ENCODE measurements at regions not wholly inside any gene's neighbourhood (a gene's known extent, or its start where the extent isn't known, plus 50 kb on each side); places are given as distances from the start of the nearest gene placed in this dataset.

DNA sequence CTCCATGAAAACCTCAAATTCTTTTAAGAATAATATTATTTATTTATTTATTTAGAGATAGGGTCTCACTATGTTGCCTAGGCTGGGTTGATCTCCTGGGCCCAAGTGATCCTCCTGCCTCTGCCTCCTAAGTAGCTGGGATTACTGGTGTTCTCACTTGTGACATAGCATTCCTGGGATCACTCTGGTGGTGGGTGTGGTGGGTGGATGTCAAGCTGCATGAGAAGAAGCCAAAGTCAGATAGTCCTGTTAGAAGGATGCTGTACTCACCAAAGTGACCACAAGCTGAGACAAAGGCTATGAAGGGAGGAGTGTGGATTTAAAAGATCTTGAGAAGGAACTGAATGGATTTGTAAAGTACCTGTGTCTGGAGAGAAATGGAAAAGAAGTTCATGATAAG is 87.9 kb upstream of the SPON1 start:
- no peak for DNase-seq

DNA sequence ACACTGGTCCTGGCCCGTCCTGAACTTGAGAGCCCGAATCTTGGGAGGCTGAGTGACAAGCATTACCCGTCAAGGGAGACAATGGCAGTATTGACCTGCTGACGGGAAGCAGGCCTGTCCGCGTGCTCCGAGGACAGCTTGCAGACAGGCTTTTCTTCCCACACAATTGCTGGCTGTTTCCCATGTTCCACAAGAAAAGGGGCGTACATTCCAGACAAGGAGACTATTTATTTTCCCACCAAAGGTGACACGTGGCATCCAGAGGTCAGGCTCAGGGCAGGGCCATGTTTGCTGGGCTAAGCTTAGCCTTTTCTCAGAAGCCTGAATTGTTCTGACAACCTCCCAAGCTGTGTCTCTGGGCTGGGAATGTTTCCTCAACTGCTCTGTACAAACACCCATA is 86.9 kb upstream of the SPON1 start:
- no peak for DNase-seq

DNA sequence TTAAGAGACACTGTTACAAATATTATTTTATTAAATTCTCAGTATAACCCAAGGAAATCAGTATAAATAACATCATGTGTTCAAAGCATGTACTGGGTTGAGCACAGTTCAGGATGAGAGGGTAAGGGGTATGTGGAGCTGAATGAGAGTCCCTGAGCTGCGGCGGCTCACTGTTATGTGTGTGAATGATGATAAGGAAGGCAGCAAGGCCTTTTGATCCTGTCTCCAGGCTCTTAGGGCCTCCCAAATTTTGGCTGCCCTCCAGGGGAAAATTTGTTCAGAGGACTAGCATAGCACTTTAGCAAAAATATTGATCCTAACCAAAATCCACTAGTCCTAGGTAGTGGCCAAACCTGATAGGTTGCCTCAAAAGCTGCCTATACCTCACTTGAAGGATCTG is 86.1 kb upstream of the SPON1 start:
- DNase-seq = no peak

DNA sequence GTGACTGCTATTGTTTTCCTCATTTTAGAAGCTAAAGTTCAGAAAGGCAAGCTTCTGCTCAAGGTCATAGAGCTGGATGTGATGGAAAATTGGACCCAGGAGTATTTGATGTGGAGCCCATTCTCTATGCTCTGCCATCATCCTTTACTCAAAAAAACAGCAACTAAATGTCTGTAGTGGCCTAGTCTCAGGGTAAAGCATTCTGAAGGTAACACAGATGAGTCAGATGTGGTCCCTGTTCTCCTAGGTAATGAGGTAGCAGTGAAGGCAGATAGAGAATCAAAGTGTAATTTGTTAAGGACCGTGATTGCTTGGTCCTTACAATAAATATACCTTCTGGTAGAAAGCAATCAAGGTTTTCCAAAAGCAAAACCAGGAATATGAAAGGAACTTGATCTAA is 84.4 kb upstream of the SPON1 start:
- DNase-seq = no peak

DNA sequence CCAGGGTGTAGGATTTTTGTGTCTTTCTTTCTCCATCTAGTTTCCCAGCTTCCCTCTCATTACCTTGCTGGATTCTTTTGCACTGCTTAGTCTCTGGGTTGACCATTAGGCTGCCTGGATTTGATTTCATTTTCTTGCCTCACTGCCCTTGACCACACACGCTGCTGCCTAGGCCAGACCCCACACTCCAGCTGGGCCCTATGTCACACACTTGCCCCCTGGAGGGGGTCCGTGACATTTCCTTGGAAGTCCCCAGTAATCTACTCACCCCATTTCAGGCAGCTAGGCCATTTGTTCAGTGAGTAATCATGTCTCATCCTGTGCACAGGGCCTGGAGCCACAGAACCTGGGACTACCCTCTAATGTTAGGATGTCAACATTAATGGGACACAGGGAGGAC is 81.9 kb upstream of the SPON1 start:
- no peak for DNase-seq

DNA sequence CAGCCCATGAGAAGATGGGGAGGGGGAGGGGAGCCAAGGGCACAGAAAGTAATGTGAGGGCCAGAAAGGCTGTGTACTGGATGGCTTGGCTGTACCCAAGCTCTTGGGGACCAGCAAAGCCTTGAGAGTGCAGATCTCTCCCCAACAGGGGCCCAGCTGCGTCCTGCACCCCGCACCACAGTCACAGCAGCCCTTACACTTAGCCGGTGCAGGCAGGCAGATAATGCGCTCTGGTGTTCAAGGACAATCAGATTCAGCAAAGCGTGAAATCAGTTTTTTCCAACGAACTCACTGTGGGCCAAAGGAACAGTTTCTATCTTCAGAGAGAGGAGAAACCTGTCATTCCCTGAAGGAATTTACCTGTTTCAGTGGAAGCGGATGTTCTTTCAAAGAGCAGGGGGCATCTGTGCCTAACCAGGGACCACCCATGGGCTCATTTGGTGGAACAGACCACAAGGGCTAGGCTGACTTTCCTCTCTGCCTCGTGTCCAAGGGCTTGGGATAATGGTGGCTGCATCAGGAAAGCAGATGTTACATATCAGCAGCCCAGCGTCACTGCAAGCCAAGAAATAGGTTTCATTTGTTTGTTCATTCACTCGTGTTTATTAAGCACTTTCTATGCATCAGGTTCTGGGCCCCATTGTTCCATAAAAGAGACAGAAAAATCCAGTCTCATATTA is 81.2 kb upstream of the SPON1 start:
- DNase-seq = no peak

DNA sequence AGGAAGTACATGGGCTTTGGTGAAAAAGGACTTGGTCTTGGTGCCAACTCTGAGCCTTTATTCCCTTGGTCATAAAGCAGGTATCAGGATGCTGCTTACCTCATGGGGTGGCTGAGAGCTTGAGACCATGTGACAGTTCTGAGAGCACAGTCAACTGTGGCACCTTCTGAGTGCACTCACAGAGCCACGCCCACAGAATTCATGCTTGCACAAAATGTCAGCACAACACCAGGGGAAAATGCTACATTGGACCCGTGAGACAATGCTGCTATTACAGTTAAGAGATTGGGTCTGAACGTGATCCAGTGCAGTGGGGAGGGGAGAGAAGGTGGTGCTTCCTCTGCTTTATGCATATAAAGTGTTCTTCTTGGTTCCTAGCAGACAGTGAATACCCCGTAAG is 79.5 kb upstream of the SPON1 start:
- no peak for DNase-seq

DNA sequence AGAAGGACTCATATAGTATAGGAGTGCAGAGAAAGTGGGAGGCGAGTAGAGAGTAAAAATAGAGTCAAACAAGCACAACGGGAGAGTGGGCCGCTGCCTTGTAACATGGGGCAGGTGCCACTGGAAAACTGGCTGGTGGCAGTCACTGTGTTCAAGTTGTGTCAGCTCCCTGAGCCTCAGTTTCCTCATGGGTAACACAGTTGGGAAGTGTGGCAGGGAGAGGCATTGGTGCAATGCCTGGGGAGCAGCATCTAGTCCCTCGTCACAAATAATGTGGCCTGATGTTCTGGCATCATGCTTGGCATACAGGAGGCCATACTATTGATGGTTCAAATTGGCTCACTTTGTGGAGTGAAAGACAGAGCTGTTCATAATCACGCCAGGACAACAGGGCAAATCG is 78.9 kb upstream of the SPON1 start:
- DNase-seq = no peak

DNA sequence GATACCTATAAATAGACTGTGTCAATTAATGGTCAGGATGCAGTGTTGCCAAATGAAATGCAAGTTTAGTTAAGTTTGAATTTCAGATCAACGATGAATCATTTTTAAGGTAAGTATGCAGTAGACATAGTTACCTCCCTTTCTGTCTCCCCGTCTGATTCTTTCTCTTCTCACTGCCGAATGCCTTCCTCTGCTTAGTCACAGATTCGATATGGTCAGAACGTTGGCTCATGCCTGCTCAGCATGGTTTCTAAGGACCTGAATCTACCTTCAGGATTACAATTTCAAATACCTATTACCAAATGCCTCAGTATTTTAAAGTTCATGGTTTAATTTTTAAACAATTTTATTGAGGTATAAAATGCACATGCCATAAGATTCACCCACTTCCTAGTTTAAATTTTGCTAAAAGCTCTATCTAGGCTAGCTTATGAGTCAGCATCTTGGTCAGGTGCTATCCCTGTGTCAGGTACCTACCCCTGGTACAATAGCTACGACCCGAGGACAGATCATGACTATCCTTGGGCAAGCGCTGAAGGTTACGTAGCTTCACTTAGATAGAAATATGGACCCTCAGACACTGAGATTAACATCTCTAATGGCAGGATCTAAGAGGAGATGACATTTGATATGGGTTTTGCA is 78.2 kb upstream of the SPON1 start:
- DNase-seq = no peak

DNA sequence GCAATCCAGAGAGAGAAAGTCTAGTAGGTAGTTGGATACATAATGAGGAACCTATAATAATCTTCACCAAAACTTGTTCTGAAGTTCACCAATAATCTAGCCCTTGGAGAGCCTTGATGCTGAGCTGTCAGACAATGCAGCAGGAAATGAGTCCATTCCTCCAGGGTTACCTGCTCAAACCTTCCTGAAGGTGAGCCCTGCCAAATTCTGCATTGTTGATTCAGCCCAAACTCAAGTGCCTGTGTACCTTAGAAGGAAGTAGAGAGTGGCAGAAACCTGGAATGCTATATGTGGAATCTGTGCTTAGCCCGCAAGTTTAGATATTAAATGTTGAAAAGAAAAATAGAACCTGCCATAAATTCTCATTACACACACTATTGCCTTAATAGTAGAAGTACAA is 77.4 kb upstream of the SPON1 start:
- DNase-seq = no peak

DNA sequence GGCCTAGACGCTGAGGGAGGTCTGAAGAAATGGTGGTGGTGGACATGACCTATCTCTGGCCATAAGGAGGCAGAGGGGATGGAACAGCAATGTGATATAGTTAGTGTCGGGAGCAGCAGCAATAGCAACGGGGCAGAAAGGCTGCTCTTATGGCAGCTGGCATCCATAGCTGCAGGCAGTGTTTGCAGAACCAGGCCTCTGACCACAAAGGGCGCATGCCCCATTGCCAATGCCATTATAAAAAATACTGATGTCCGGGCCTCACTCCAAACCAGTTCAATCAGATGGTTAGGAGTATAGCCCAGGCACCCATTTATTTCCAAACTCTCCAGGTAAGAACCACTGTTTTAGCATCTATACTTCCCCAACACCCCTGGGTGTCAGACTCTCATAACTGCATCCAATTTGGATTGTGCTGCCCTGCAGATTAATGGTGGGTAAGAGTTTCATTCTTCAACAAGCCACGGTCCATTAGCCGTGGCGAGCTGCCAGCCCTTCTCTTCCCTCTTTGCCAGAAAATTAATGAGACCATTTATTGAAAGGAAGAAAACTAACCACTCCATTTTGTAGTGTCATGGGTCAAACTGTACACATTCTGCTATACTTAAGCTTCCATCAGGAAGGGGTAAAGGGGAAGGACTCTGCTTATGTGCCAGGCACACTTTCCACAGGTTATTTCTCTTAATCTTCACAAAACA is 72.8 kb upstream of the SPON1 start:
- no peak for DNase-seq

DNA sequence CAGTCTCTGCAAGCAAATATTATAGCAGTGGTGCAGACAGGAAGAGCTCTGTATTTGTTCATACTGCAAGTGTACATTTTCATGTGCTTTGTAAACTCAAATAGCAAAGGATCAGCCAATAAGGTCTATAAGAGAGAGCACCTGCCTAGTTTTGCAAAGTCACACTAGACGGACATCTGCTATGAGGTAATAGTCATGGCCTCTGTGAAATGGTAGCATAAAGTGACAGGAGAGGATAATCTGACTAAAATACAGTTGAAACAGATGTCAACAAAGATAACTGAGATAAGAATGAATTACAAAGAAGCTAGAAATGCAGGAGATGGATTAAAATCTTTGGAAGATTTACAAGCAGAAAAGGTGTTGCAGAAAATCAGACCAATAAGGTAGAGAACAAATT is 70.6 kb upstream of the SPON1 start:
- no peak for DNase-seq

DNA sequence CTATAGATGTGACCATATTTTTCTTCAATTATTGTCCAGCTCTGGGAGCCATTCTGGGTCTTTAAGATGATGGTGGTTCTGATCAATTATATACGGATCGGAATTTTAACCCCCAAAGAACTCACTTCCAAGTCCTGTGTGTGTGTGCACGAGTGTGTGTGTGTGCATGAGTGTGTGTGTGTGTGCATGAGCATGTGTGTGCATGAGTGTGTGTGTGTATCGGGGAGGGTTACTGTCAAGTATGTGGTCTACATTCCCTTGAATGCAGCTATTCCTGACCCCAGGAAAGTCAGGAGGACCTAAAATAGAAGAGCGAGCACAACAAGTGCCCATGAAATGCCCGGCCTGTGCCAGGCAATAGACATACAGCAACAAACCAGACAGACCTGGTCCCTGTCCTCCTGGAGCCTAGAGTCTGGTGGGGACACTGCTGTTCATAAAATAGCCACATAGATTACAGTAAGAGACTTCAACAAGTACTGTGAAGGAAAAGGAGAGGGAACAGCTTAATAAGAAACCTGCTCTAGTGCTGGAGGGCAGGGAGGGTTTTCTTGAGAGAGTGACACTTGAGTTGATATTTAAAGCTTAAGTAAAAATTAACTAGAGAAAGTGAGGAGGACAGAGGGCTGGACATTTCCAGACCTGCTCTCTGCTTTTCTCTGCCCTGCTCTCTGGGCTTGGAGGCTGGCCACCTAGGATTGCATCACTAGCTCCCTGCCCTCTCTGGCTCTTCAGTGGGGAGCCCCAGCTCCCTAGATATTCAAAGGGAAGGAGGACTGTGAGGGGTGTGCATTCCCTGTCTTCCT is 66.1 kb upstream of the SPON1 start:
- no peak for DNase-seq

DNA sequence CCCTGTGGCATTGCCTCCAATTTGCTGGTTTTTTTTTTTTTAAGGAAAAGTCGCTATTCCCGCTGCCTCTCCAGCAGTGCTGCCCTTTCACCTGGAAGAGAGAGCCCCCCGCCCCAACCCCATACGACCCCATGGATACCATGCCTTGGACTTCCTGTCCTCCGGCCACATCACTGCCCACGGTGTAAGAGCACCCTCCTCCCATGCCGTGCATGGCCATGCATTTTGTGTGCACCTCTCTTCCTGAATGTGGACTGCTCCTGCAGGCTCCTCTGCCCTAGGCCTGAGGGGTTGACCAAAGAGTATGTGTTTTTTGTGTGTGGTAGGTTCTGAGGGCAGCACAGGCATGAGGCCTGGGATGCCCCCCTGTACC is 65.6 kb upstream of the SPON1 start:
- no peak for DNase-seq

DNA sequence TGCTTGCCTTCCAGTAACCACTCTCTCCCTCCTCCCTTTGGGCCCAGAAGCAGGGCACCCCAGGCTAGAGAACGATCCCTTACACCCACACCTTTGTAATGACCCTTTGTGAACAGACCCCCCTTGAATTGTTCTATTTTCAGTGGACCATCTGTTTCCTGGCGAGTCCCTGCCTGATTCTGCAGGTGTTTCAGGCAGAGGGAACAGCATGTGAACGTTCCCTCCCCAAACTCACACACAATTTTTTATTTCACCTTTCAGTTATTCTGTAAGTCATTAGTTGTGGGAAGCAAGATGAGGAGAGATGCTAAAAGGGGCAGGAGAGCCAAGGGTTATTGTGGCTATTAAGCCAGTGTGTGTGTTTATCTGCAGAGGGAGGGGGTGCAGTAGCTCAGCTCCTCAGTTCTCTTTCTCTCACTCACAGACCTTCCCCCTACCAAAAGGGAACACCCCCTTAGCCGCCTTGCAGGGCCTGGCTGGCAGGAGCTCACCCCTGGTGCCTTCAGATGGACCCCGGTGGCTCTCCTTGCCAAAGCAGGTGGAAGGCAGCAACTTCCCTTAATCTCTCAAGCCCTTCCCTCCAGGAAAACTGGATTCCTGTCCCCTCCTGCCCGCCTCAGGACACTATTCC is 64.8 kb upstream of the SPON1 start:
- DNase-seq = no peak

DNA sequence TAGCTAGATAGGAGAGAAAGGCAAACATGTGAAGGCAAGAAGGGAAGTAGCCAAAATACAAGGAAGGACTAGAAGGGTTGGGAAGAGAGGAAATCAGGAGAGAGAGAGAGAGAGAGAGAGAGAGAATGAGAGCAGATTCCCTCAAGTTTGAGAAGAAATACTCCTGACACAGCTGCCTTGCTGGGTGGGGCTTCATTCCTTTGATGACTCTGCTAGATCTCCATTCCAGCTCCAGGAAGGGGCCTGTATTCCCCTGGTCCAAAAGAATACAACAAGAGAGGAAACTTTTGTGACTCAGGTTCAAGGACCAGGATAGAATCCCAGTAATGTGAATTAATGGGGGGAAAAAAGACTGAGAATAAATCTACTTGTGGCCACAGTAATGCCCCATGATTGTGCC is 62.9 kb upstream of the SPON1 start:
- no peak for DNase-seq

DNA sequence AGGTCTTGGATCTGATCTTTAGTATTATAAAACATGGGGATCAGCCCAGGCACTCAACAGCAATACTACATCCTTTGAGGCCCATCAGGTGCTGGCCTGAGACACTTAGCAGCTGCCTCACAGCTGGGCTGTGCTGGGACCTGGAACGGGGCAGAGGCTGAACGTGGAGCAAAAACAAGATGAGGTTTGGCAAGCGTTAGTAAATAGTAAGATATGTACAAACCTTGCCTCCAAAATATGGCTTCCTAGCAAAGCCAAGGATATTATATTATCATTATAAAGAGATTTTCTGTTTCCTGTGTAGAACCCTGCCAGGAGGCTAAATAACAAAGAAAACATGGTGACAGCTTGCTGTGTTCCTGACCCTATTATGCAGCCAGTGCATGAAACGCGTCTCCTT is 60.0 kb upstream of the SPON1 start:
- DNase-seq = no peak

DNA sequence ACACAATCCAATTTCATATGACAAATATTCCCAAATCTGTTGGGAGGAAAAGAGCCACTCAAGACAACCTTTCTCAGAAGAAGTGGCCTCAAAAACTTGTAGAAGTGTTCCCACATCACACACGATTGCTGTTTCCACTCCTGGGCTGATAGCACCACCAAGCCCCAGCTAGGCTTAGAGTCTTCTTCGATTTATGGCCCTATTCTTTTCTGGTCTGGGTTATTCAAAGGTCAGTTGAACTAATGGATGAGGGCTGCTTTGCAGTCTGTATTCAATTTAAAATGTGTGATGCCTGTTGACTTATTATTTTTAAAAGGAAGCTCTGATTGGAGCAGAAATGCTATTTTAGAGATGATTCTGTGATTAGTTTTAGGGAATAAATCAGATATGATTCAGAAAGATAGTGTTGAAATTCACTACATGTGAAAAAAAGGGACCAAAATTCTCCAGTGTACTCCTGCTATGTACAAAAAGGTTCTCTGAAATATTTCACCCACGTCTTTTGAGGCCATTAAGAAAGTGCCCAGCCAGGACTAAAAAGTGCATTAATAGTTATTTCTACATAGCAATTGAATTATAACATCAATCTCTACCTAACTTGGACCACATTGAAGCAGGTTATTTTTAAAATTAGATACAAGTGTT is 57.3 kb upstream of the SPON1 start:
- no peak for DNase-seq

DNA sequence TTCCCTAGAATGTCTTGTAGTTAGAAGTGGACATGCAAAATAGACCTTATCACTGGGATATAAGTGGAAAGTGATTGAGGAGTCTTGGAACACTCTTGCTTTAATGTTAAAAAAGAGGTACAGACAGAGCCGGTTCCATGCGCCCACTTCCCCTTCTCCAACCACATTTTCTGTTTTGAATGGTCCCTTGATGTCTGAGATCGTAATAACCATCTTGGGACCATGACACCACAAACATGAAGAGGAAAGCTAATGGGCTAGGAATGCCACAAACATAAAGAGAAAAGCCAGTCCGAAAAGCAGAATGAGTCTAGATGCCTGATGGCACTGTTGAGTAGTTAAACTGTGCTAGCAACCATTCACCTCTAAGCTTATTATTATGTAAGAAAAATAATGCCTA is 54.8 kb upstream of the SPON1 start:
- no peak for DNase-seq

DNA sequence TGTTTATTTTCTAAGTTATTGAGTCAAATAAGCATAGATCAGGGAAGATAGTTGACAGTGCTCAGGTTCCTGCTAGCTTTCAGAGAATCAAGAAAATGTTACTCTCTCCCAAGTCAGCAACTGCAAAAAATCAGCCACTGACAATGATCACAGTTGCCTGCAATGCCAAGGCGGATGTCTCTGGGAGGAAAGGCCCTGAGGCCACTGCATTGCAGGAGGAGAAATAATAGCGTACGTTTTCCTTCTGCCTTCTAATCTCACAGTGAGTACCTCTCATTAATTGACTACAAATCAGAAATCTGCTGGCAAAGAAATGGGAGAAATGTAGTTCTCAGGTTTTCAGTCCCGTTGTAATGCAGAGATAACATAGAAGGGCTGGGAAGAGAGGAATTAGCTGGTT is 54.0 kb upstream of the SPON1 start:
- DNase-seq = no peak

Measured in suppressor macrophage treated with lipopolysaccharide for 1 hour (primary cell).